Activated CD4-positive, alpha-beta memory T cell treated with anti-CD3 and anti-CD28 coated beads, Interleukin-2, amount 10 ng/mL, durations not matched to agents 7 days and 5 days (primary cell): ENCODE measurements at regions not wholly inside any gene's neighbourhood (a gene's known extent, or its start where the extent isn't known, plus 50 kb on each side); places are given as distances from the start of the nearest gene placed in this dataset.

Source experiments
- CTCF ChIA-PET: fragments of 350-600 bp; sonication (Branson Sonifier 250); formaldehyde crosslinking; loops from one replicate; lab custom pipeline; 2021; ENCODE audit warnings: antibody characterized with exemption, inconsistent platforms; lab: Charles Lee
- POLR2A ChIA-PET: fragments of 350-600 bp; sonication (Branson Sonifier 250); formaldehyde crosslinking; loops from one replicate; lab custom pipeline; 2021; ENCODE audit warnings: antibody characterized with exemption; lab: Charles Lee
- DNase-seq: peaks from one replicate; pipeline ENCODE4 v3.0.0-alpha.2; 2020
- H3K27ac Mint-ChIP-seq: one replicate; pipeline ENCODE4 v1.8.0; 2021; ENCODE audit warnings: mild to moderate bottlenecking, mixed read lengths
- H3K27me3 Mint-ChIP-seq: one replicate; pipeline ENCODE4 v1.8.0; 2021; ENCODE audit warnings: mixed read lengths
- H3K36me3 Mint-ChIP-seq: one replicate; pipeline ENCODE4 v1.8.0; 2021; ENCODE audit warnings: low read depth, mixed read lengths
- H3K4me1 Mint-ChIP-seq: one replicate; pipeline ENCODE4 v1.8.0; 2021; ENCODE audit warnings: mixed read lengths
- H3K4me3 Mint-ChIP-seq: one replicate; pipeline ENCODE4 v1.8.0; 2021; ENCODE audit warnings: mild to moderate bottlenecking, mixed read lengths
- H3K9me3 Mint-ChIP-seq: one replicate; pipeline ENCODE4 v1.8.0; 2021; ENCODE audit warnings: mixed read lengths

- H3K27ac Mint-ChIP-seq, result no peak overlapping the region
- H3K4me1 Mint-ChIP-seq, result no peaks in the 10 kb centered on the region
- H3K9me3 Mint-ChIP-seq, result no peaks in the 10 kb centered on the region
- CTCF ChIA-PET, result no interaction called here
- DNase-seq, result no peak
- POLR2A ChIA-PET, result no interaction called here
- H3K27me3 Mint-ChIP-seq, result peaks cover 17% of the 10 kb centered on the region
- no peak overlapping the region for H3K4me3 Mint-ChIP-seq
- H3K36me3 Mint-ChIP-seq, result no peaks in the 10 kb centered on the region
These were observed 54.3 kb downstream of the FAM241B start for GRCh38 chr10:69684020-69684980.

GRCh38 chr10:69684981-69685353 lies 54.9 kb downstream of the FAM241B start:
- no peaks in the 10 kb centered on the region for H3K9me3 Mint-ChIP-seq
- CTCF ChIA-PET, result no interaction called here
- no peak overlapping the region for H3K4me3 Mint-ChIP-seq
- H3K27me3 Mint-ChIP-seq, result peaks cover 11% of the 10 kb centered on the region
- H3K27ac Mint-ChIP-seq, result no peak overlapping the region
- no peak for DNase-seq
- no peaks in the 10 kb centered on the region for H3K36me3 Mint-ChIP-seq
- no peaks in the 10 kb centered on the region for H3K4me1 Mint-ChIP-seq
- POLR2A ChIA-PET, result no interaction called here

GRCh38 chr10:69685426-69685801 lies 55.4 kb downstream of the FAM241B start:
- no peak for DNase-seq
- H3K4me3 Mint-ChIP-seq, result no peak overlapping the region
- POLR2A ChIA-PET, result no interaction called here

GRCh38 chr10:69685802-69686585 lies 55.9 kb downstream of the FAM241B start:
- POLR2A ChIA-PET, result no interaction called here
- DNase-seq, result no peak
- Mint-ChIP-seq H3K27ac (no peak overlapping the region), H3K4me1 (no peaks in the 10 kb centered on the region), H3K36me3 (no peaks in the 10 kb centered on the region), H3K4me3 (no peak overlapping the region), H3K27me3 (peaks cover 6% of the 10 kb centered on the region), H3K9me3 (no peaks in the 10 kb centered on the region)
- CTCF ChIA-PET, result no interaction called here

More at GRCh38 chr10:69685426-69685801, 55.4 kb downstream of the FAM241B start:
- Mint-ChIP-seq H3K27ac (no peak overlapping the region), H3K27me3 (peaks cover 7% of the 10 kb centered on the region), H3K36me3 (no peaks in the 10 kb centered on the region), H3K9me3 (no peaks in the 10 kb centered on the region), H3K4me1 (no peaks in the 10 kb centered on the region)
- CTCF ChIA-PET, result no interaction called here

- no peaks in the 10 kb centered on the region for H3K9me3 Mint-ChIP-seq
- H3K27ac Mint-ChIP-seq, result no peak overlapping the region
- H3K4me3 Mint-ChIP-seq, result no peak overlapping the region
- no peaks in the 10 kb centered on the region for H3K36me3 Mint-ChIP-seq
- H3K27me3 Mint-ChIP-seq, result peaks cover 1% of the 10 kb centered on the region
- H3K4me1 Mint-ChIP-seq, result no peaks in the 10 kb centered on the region
- ChIA-PET CTCF (no interaction called here), POLR2A (no interaction called here)
- no peak for DNase-seq
These were observed 56.8 kb downstream of the FAM241B start for GRCh38 chr10:69686866-69687265.

- Mint-ChIP-seq H3K4me1 (no peaks in the 10 kb centered on the region), H3K4me3 (no peak overlapping the region), H3K36me3 (no peaks in the 10 kb centered on the region), H3K9me3 (no peaks in the 10 kb centered on the region), H3K27me3 (no peaks in the 10 kb centered on the region), H3K27ac (no peak overlapping the region)
- no peak for DNase-seq
- CTCF ChIA-PET, result interaction anchor here (1.3 kb wide), 1 partner anchor 13 kb away, joined by 3 read pairs; no protein-coding TSS in a partner anchor
- POLR2A ChIA-PET, result no interaction called here
These were observed 57.4 kb downstream of the FAM241B start for GRCh38 chr10:69687426-69687825.

GRCh38 chr10:69692267-69692666 lies 62.2 kb downstream of the FAM241B start:
- DNase-seq, result no peak
- Mint-ChIP-seq H3K27me3 (peaks cover 5% of the 10 kb centered on the region), H3K4me1 (no peaks in the 10 kb centered on the region), H3K27ac (no peak overlapping the region), H3K4me3 (no peak overlapping the region), H3K36me3 (no peaks in the 10 kb centered on the region), H3K9me3 (no peaks in the 10 kb centered on the region)
- POLR2A ChIA-PET, result no interaction called here
- CTCF ChIA-PET, result interaction anchor here (0.7 kb wide), 1 partner anchor 20 kb away, joined by 4 read pairs; no protein-coding TSS in a partner anchor

- CTCF ChIA-PET, result no interaction called here
- Mint-ChIP-seq H3K4me1 (no peaks in the 10 kb centered on the region), H3K9me3 (no peaks in the 10 kb centered on the region), H3K4me3 (no peak overlapping the region), H3K27me3 (peaks cover 7% of the 10 kb centered on the region), H3K36me3 (no peaks in the 10 kb centered on the region), H3K27ac (no peak overlapping the region)
- POLR2A ChIA-PET, result no interaction called here
- DNase-seq, result no peak
These were observed 62.8 kb downstream of the FAM241B start for GRCh38 chr10:69692891-69693290.

- H3K4me3 Mint-ChIP-seq, result no peak overlapping the region
- ChIA-PET POLR2A (no interaction called here), CTCF (no interaction called here)
- peaks cover 9% of the 10 kb centered on the region for H3K27me3 Mint-ChIP-seq
- H3K27ac Mint-ChIP-seq, result no peak overlapping the region
- no peak for DNase-seq
- no peaks in the 10 kb centered on the region for H3K36me3 Mint-ChIP-seq
- no peaks in the 10 kb centered on the region for H3K4me1 Mint-ChIP-seq
- no peaks in the 10 kb centered on the region for H3K9me3 Mint-ChIP-seq
These were observed 63.8 kb downstream of the FAM241B start for GRCh38 chr10:69693886-69694285.

- CTCF ChIA-PET, result interaction anchor here (1.0 kb wide), 2 partner anchors 21 to 105 kb away, joined by 3 read pairs; partner anchors contain the start of gene COL13A1
These were observed 66.2 kb downstream of the FAM241B start for GRCh38 chr10:69696073-69696731.

GRCh38 chr10:69697006-69697405 lies 67.0 kb downstream of the FAM241B start:
- H3K36me3 Mint-ChIP-seq, result no peaks in the 10 kb centered on the region
- ChIA-PET POLR2A (no interaction called here), CTCF (interaction anchor here (1.0 kb wide), 1 partner anchor 104 kb away, joined by 3 read pairs; the partner anchor contains the start of gene COL13A1)
- no peak overlapping the region for H3K4me3 Mint-ChIP-seq
- peaks cover 20% of the 10 kb centered on the region for H3K27me3 Mint-ChIP-seq
- no peaks in the 10 kb centered on the region for H3K9me3 Mint-ChIP-seq
- no peak overlapping the region for H3K27ac Mint-ChIP-seq
- H3K4me1 Mint-ChIP-seq, result no peaks in the 10 kb centered on the region
- DNase-seq, result no peak

More at GRCh38 chr10:69696073-69696731, 66.2 kb downstream of the FAM241B start:
- POLR2A ChIA-PET, result no interaction called here
- H3K27me3 Mint-ChIP-seq, result peaks cover 19% of the 10 kb centered on the region
- H3K36me3 Mint-ChIP-seq, result no peaks in the 10 kb centered on the region
- H3K9me3 Mint-ChIP-seq, result no peaks in the 10 kb centered on the region
- H3K4me3 Mint-ChIP-seq, result no peak overlapping the region
- no peaks in the 10 kb centered on the region for H3K4me1 Mint-ChIP-seq
- no peak overlapping the region for H3K27ac Mint-ChIP-seq
- DNase-seq, result peak; percentile 18

- POLR2A ChIA-PET, result no interaction called here
- H3K4me3 Mint-ChIP-seq, result no peak overlapping the region
- no peaks in the 10 kb centered on the region for H3K4me1 Mint-ChIP-seq
- H3K27ac Mint-ChIP-seq, result no peak overlapping the region
- DNase-seq, result no peak
- peaks cover 5% of the 10 kb centered on the region for H3K9me3 Mint-ChIP-seq
- H3K27me3 Mint-ChIP-seq, result peaks cover 42% of the 10 kb centered on the region
- H3K36me3 Mint-ChIP-seq, result no peaks in the 10 kb centered on the region
- CTCF ChIA-PET, result no interaction called here
These were observed 73.2 kb downstream of the FAM241B start for GRCh38 chr10:69703256-69703655.
